NCI-H446 (cell line): ENCODE measurements at regions not wholly inside any gene's neighbourhood (a gene's known extent, or its start where the extent isn't known, plus 50 kb on each side); places are given as distances from the start of the nearest gene placed in this dataset.
"Not testable (repeated sequence)": the region's sequence is repeated elsewhere in the genome, so short reads cannot be mapped to it uniquely, and the experiment has no call there.

Experiments used
- DNase-seq, 2 experiments: peaks; one replicate each; lab custom pipeline; 2025; lab: John Stamatoyannopoulos, UW

- DNase-seq, result peak in 1 of 2 experiments; percentile 4
Observed at GRCh38 chr7:65621580-65622201, 248.0 kb downstream of the ZNF92 start.

GRCh38 chr7:65631236-65631635 is 241.6 kb upstream of the VKORC1L1 start:
- not testable (repeated sequence) for DNase-seq

GRCh38 chr7:65633587-65634404 is 239.1 kb upstream of the VKORC1L1 start:
- not testable (repeated sequence) for DNase-seq

GRCh38 chr7:65638918-65639317 is 234.0 kb upstream of the VKORC1L1 start:
- not testable (repeated sequence) for DNase-seq

GRCh38 chr7:65639717-65640116 is 233.2 kb upstream of the VKORC1L1 start:
- DNase-seq, result not testable (repeated sequence)

- DNase-seq, result not testable (repeated sequence)
Observed at GRCh38 chr7:65643498-65643897, 229.4 kb upstream of the VKORC1L1 start.

- not testable (repeated sequence) for DNase-seq
Observed at GRCh38 chr7:65647153-65647964, 225.5 kb upstream of the VKORC1L1 start.

- not testable (repeated sequence) for DNase-seq
Observed at GRCh38 chr7:65651174-65651573, 221.7 kb upstream of the VKORC1L1 start.

GRCh38 chr7:65651826-65652592 is 220.9 kb upstream of the VKORC1L1 start:
- DNase-seq, result not testable (repeated sequence)

- DNase-seq, result not testable (repeated sequence)
Observed at GRCh38 chr7:65652669-65653068, 220.2 kb upstream of the VKORC1L1 start.

GRCh38 chr7:65656494-65657188 is 216.2 kb upstream of the VKORC1L1 start:
- DNase-seq, result not testable (repeated sequence)

- DNase-seq, result not testable (repeated sequence)
Observed at GRCh38 chr7:65683362-65683761, 189.5 kb upstream of the VKORC1L1 start.

- not testable (repeated sequence) for DNase-seq
Observed at GRCh38 chr7:65699026-65699714, 173.7 kb upstream of the VKORC1L1 start.

GRCh38 chr7:65699715-65700356 is 173.0 kb upstream of the VKORC1L1 start:
- DNase-seq, result not testable (repeated sequence)

GRCh38 chr7:65719123-65719798 is 153.6 kb upstream of the VKORC1L1 start:
- DNase-seq, result not testable (repeated sequence)

- peak in 1 of 2 experiments; percentile 12 for DNase-seq
Observed at GRCh38 chr7:65722361-65722792, 150.5 kb upstream of the VKORC1L1 start.

GRCh38 chr7:65727182-65727581 is 145.7 kb upstream of the VKORC1L1 start:
- not testable (repeated sequence) for DNase-seq

- DNase-seq, result no peak
Observed at GRCh38 chr7:65731129-65731528, 141.7 kb upstream of the VKORC1L1 start.

- no peak for DNase-seq
Observed at GRCh38 chr7:65731562-65732035, 141.3 kb upstream of the VKORC1L1 start.
